Endodermal cell (in vitro differentiated cells): ENCODE measurements at regions not wholly inside any gene's neighbourhood (a gene's known extent, or its start where the extent isn't known, plus 50 kb on each side); places are given as distances from the start of the nearest gene placed in this dataset.

Source experiments
- DNase-seq: peaks from one replicate; pipeline ENCODE4 v3.0.0-alpha.2; 2017
- H3K27ac ChIP-seq: 2 replicates; pipeline ENCODE4 v1.5.1; 2013; ENCODE audit warnings: mild to moderate bottlenecking, low read depth, low read length, moderate library complexity
- H3K27me3 ChIP-seq: 2 replicates; pipeline ENCODE4 v1.6.1; 2013; ENCODE audit warnings: mild to moderate bottlenecking, low read length, moderate library complexity; ENCODE audit not compliant: insufficient read depth, control insufficient read depth, poor library complexity, severe bottlenecking
- H3K36me3 ChIP-seq: 2 replicates; pipeline ENCODE4 v1.7.0; 2013; ENCODE audit warnings: mild to moderate bottlenecking, low read length, moderate library complexity; ENCODE audit not compliant: control insufficient read depth, insufficient read depth
- H3K4me1 ChIP-seq: one replicate; pipeline ENCODE4 v1.7.0; 2013; ENCODE audit warnings: low read length; ENCODE audit not compliant: control insufficient read depth, insufficient read depth
- H3K4me3 ChIP-seq: 2 replicates; pipeline ENCODE4 v1.5.1; 2013; ENCODE audit warnings: mild to moderate bottlenecking, low read length, moderate library complexity
- H3K9ac ChIP-seq: 2 replicates; pipeline ENCODE4 v1.6.1; 2013; ENCODE audit warnings: mild to moderate bottlenecking, low read length, moderate library complexity; ENCODE audit not compliant: poor library complexity, severe bottlenecking; ENCODE audit errors: extremely low read depth
- H3K9me3 ChIP-seq: 2 replicates; pipeline ENCODE4 v1.6.1; 2013; ENCODE audit warnings: mild to moderate bottlenecking, low read length, moderate library complexity; ENCODE audit not compliant: control insufficient read depth
- H3K27ac Mint-ChIP-seq: 2 replicates; pipeline ENCODE4 v1.8.0; 2020; ENCODE audit warnings: mixed read lengths
- H3K27me3 Mint-ChIP-seq: 2 replicates; pipeline ENCODE4 v1.8.0; 2021; ENCODE audit warnings: mild to moderate bottlenecking, mixed read lengths; ENCODE audit not compliant: insufficient read depth
- H3K36me3 Mint-ChIP-seq: 2 replicates; pipeline ENCODE4 v1.8.0; 2020; ENCODE audit warnings: low read depth, mixed read lengths
- H3K4me1 Mint-ChIP-seq: 2 replicates; pipeline ENCODE4 v1.8.0; 2020; ENCODE audit warnings: mixed read lengths
- H3K4me3 Mint-ChIP-seq: 2 replicates; pipeline ENCODE4 v1.8.0; 2020; ENCODE audit warnings: mild to moderate bottlenecking, moderate library complexity, mixed read lengths
- H3K9me3 Mint-ChIP-seq: 2 replicates; pipeline ENCODE4 v1.8.0; 2020; ENCODE audit warnings: mild to moderate bottlenecking, mixed read lengths
- CTCF ChIP-seq: fragments of 200-600 bp; sonication (generic); conservative IDR thresholded peaks from 2 replicates; pipeline ENCODE4 v1.5.0; 2021; ENCODE audit warnings: antibody characterized with exemption, mild to moderate bottlenecking
- whole genome bisulfite sequencing, 2 experiments: methylation state at CpG; one replicate each; pipeline versions ENCODE4 v1.1.5 to v1.1.7; 2013; ENCODE audit warnings: missing lambda C conversion rate in 2 of 2, mixed read lengths in 1 of 2; ENCODE audit not compliant: insufficient coverage in 1 of 2, insufficient read length in 1 of 2; 5-methylcytosine and 5-hydroxymethylcytosine counted together

- 93 to 100% methylated on average over 2 of the region's 2 CpGs for WGBS, 2 experiments
These were observed 72.4 kb upstream of the NR3C2 start for GRCh38 chr4:148514581-148514980.

GRCh38 chr4:148514041-148514440 lies 71.8 kb upstream of the NR3C2 start:
- Mint-ChIP-seq H3K36me3 (no peaks in the 10 kb centered on the region), H3K27me3 (peaks cover 2% of the 10 kb centered on the region), H3K4me3 (no peak overlapping the region), H3K27ac (no peak overlapping the region), H3K9me3 (no peaks in the 10 kb centered on the region), H3K4me1 (no peaks in the 10 kb centered on the region)
- Histone ChIP-seq H3K27ac (no peak overlapping the region), H3K36me3 (no peaks in the 10 kb centered on the region), H3K4me1 (no peaks in the 10 kb centered on the region), H3K27me3 (no peaks in the 10 kb centered on the region), H3K9me3 (no peaks in the 10 kb centered on the region), H3K9ac (no peak overlapping the region), H3K4me3 (no peak overlapping the region)
- TF ChIP-seq CTCF = no peak
- 82 to 88% methylated on average over 1 of the region's 1 CpG for WGBS, 2 experiments
- DNase-seq = no peak

More at GRCh38 chr4:148514581-148514980, 72.4 kb upstream of the NR3C2 start:
- Mint-ChIP-seq H3K4me1 (no peaks in the 10 kb centered on the region), H3K27me3 (peaks cover 2% of the 10 kb centered on the region), H3K27ac (no peak overlapping the region), H3K9me3 (no peaks in the 10 kb centered on the region), H3K4me3 (no peak overlapping the region), H3K36me3 (no peaks in the 10 kb centered on the region)
- H3K9me3 ChIP-seq = no peaks in the 10 kb centered on the region
- H3K27me3 ChIP-seq = no peaks in the 10 kb centered on the region
- H3K4me3 ChIP-seq = no peak overlapping the region
- H3K4me1 ChIP-seq = no peaks in the 10 kb centered on the region
- no peak for DNase-seq
- no peaks in the 10 kb centered on the region for H3K36me3 ChIP-seq
- H3K27ac ChIP-seq = no peak overlapping the region
- no peak for TF ChIP-seq CTCF
- H3K9ac ChIP-seq = no peak overlapping the region

- DNase-seq = no peak
- Mint-ChIP-seq H3K36me3 (no peaks in the 10 kb centered on the region), H3K4me1 (no peaks in the 10 kb centered on the region), H3K27me3 (no peaks in the 10 kb centered on the region), H3K4me3 (no peak overlapping the region), H3K27ac (no peak overlapping the region), H3K9me3 (peaks cover 15% of the 10 kb centered on the region)
- Histone ChIP-seq H3K36me3 (no peaks in the 10 kb centered on the region), H3K27me3 (no peaks in the 10 kb centered on the region), H3K9ac (no peak overlapping the region), H3K27ac (no peak overlapping the region), H3K4me3 (no peak overlapping the region), H3K9me3 (no peaks in the 10 kb centered on the region), H3K4me1 (no peaks in the 10 kb centered on the region)
- WGBS, 2 experiments = 85% methylated on average over 2 of the region's 2 CpGs; no CpG with 5 or more reads in 1 of the 2 experiments
- TF ChIP-seq CTCF = no peak
These were observed 68.0 kb upstream of the NR3C2 start for GRCh38 chr4:148510211-148510610.
